ENCODE measurements at regions not wholly inside any gene's neighbourhood (a gene's known extent, or its start where the extent isn't known, plus 50 kb on each side); places are given as distances from the start of the nearest gene placed in this dataset.

- Histone ChIP-seq H3K27ac (ENCODE audit: low read depth, low read length, poor library complexity, severe bottlenecking) (no peak overlapping the region), H3K36me3 (ENCODE audit: insufficient read depth, low read length, poor library complexity, severe bottlenecking) (no peaks in the 10 kb centered on the region), H3K4me1 (ENCODE audit: insufficient read depth, low read length, poor library complexity, severe bottlenecking) (no peaks in the 10 kb centered on the region), H3K4me3 (ENCODE audit: low read depth, low read length, poor library complexity, severe bottlenecking) (no peak overlapping the region), H3K27me3 (replicated peaks; ENCODE audit: insufficient read depth, low read depth, low read length, poor library complexity) (no peaks in the 10 kb centered on the region), H3K9me3 (ENCODE audit: low read depth, low read length, poor library complexity, severe bottlenecking) (no peaks in the 10 kb centered on the region)
- POLR2A ChIA-PET (ENCODE audit: low non-redundant PET) = no interaction called here
- CTCF ChIA-PET = no interaction called here
- no peak for DNase-seq (ENCODE audit: low spot score)
- BruUV-seq (replicated peaks) = no TSS peak
- TF ChIP-seq CTCF (conservative IDR thresholded peaks at IDR 0.05; ENCODE audit: low read depth, low read length) = no peak
- no peak for TF ChIP-seq EZH2 (IDR thresholded peaks at IDR 0.05; ENCODE audit: borderline replicate concordance, low read depth, low read length, poor library complexity, severe bottlenecking)
- intact Hi-C loops (cut with micrococcal nuclease; ENCODE audit: unreplicated experiment) = no loop called here
These were observed 101.1 kb downstream of the DLEU7 start for GRCh38 chr13:50742353-50742752.

GRCh38 chr13:50742968-50743367 is 100.5 kb downstream of the DLEU7 start:
- ChIA-PET CTCF (no interaction called here), POLR2A (ENCODE audit: low non-redundant PET) (no interaction called here)
- Histone ChIP-seq H3K27ac (ENCODE audit: low read depth, low read length, poor library complexity, severe bottlenecking) (no peak overlapping the region), H3K27me3 (replicated peaks; ENCODE audit: insufficient read depth, low read depth, low read length, poor library complexity) (no peaks in the 10 kb centered on the region), H3K4me3 (ENCODE audit: low read depth, low read length, poor library complexity, severe bottlenecking) (no peak overlapping the region), H3K36me3 (ENCODE audit: insufficient read depth, low read length, poor library complexity, severe bottlenecking) (no peaks in the 10 kb centered on the region), H3K9me3 (ENCODE audit: low read depth, low read length, poor library complexity, severe bottlenecking) (no peaks in the 10 kb centered on the region), H3K4me1 (ENCODE audit: insufficient read depth, low read length, poor library complexity, severe bottlenecking) (no peaks in the 10 kb centered on the region)
- no peak for DNase-seq (ENCODE audit: low spot score)
- BruUV-seq (replicated peaks) = no TSS peak
- no peak for TF ChIP-seq EZH2 (IDR thresholded peaks at IDR 0.05; ENCODE audit: borderline replicate concordance, low read depth, low read length, poor library complexity, severe bottlenecking)
- no peak for TF ChIP-seq CTCF (conservative IDR thresholded peaks at IDR 0.05; ENCODE audit: low read depth, low read length)
- intact Hi-C loops (cut with micrococcal nuclease; ENCODE audit: unreplicated experiment) = no loop called here

- Histone ChIP-seq H3K4me1 (ENCODE audit: insufficient read depth, low read length, poor library complexity, severe bottlenecking) (no peaks in the 10 kb centered on the region), H3K27ac (ENCODE audit: low read depth, low read length, poor library complexity, severe bottlenecking) (no peak overlapping the region), H3K9me3 (ENCODE audit: low read depth, low read length, poor library complexity, severe bottlenecking) (no peaks in the 10 kb centered on the region), H3K4me3 (ENCODE audit: low read depth, low read length, poor library complexity, severe bottlenecking) (no peak overlapping the region), H3K27me3 (replicated peaks; ENCODE audit: insufficient read depth, low read depth, low read length, poor library complexity) (no peaks in the 10 kb centered on the region), H3K36me3 (ENCODE audit: insufficient read depth, low read length, poor library complexity, severe bottlenecking) (no peaks in the 10 kb centered on the region)
- no TSS peak for BruUV-seq (replicated peaks)
- CTCF ChIA-PET = no interaction called here
- DNase-seq (ENCODE audit: low spot score) = no peak
- TF ChIP-seq CTCF (conservative IDR thresholded peaks at IDR 0.05; ENCODE audit: low read depth, low read length) (no peak), EZH2 (IDR thresholded peaks at IDR 0.05; ENCODE audit: borderline replicate concordance, low read depth, low read length, poor library complexity, severe bottlenecking) (no peak)
- POLR2A ChIA-PET (ENCODE audit: low non-redundant PET) = no interaction called here
- intact Hi-C loops (cut with micrococcal nuclease; ENCODE audit: unreplicated experiment) = no loop called here
These were observed 99.3 kb downstream of the DLEU7 start for GRCh38 chr13:50744116-50744660.
